Karpas-422 (cell line): ENCODE measurements at regions not wholly inside any gene's neighbourhood (a gene's known extent, or its start where the extent isn't known, plus 50 kb on each side); places are given as distances from the start of the nearest gene placed in this dataset.

Experiments used
- DNase-seq: peaks from one replicate; pipeline ENCODE4 v3.0.0-alpha.2; 2015
- H2AFZ ChIP-seq: fragments of 200-600 bp; sonication (generic); 2 replicates; pipeline ENCODE4 v1.6.1; 2014; ENCODE audit warnings: antibody characterized with exemption, low read length, mixed read lengths
- H3K27ac ChIP-seq: fragments of 200-600 bp; sonication (generic); 2 replicates; pipeline ENCODE4 v1.5.1; 2014; ENCODE audit warnings: mild to moderate bottlenecking, low read length, moderate library complexity
- H3K27me3 ChIP-seq: fragments of 200-600 bp; sonication (generic); 2 replicates; pipeline ENCODE4 v1.6.1; 2014; ENCODE audit warnings: low read length, mixed read lengths
- H3K36me3 ChIP-seq: fragments of 200-600 bp; sonication (generic); 2 replicates; pipeline ENCODE4 v1.6.1; 2014; ENCODE audit warnings: low read length, mixed read lengths; ENCODE audit not compliant: insufficient read depth
- H3K4me1 ChIP-seq: fragments of 200-600 bp; sonication (generic); 2 replicates; pipeline ENCODE4 v1.6.1; 2014; ENCODE audit warnings: mild to moderate bottlenecking, low read length, mixed read lengths
- H3K4me2 ChIP-seq: fragments of 200-600 bp; sonication (generic); 2 replicates; pipeline ENCODE4 v1.6.1; 2014; ENCODE audit warnings: low read length, low read depth, mild to moderate bottlenecking; ENCODE audit not compliant: poor library complexity, severe bottlenecking
- H3K4me3 ChIP-seq: fragments of 200-600 bp; sonication (generic); 2 replicates; pipeline ENCODE4 v1.5.1; 2014; ENCODE audit warnings: mild to moderate bottlenecking, antibody characterized with exemption, low read length, mixed read lengths
- H3K79me2 ChIP-seq: fragments of 200-600 bp; sonication (generic); 2 replicates; pipeline ENCODE4 v1.6.1; 2014; ENCODE audit warnings: mild to moderate bottlenecking, low read length, mixed read lengths
- H3K9ac ChIP-seq: fragments of 200-600 bp; sonication (generic); 2 replicates; pipeline ENCODE4 v1.6.0; 2014; ENCODE audit warnings: low read length
- H3K9me2 ChIP-seq: fragments of 200-600 bp; sonication (generic), shearing (Covaris generic); replicated peaks from 2 replicates; pipeline ENCODE4 v1.6.0; 2014; ENCODE audit warnings: mild to moderate bottlenecking, low read length, moderate library complexity; ENCODE audit not compliant: insufficient read depth
- H3K9me3 ChIP-seq: fragments of 300-700, 200-600 bp; sonication (generic); 2 replicates; pipeline ENCODE4 v1.6.1; 2014; ENCODE audit warnings: low read length, mixed read lengths
- H4K20me1 ChIP-seq: fragments of 200-600 bp; sonication (generic); 2 replicates; pipeline ENCODE4 v1.6.1; 2014; ENCODE audit warnings: mild to moderate bottlenecking, antibody characterized with exemption, low read length, low read depth; ENCODE audit not compliant: insufficient read depth

GRCh38 chr22:22048981-22049531, 66.5 kb upstream of the TOP3B start:
- Histone ChIP-seq H3K27ac (peak overlapping the region; percentile 97), H3K79me2 (peaks cover 5% of the 10 kb centered on the region; the same call in 1 of the 2 replicates), H4K20me1 (no peaks in the 10 kb centered on the region), H3K36me3 (no peaks in the 10 kb centered on the region), H2AFZ (peak overlapping the region; percentile 86), H3K9me3 (no peaks in the 10 kb centered on the region), H3K4me3 (peak overlapping the region; percentile 29), H3K9me2 (no peaks in the 10 kb centered on the region), H3K27me3 (no peaks in the 10 kb centered on the region), H3K4me1 (peaks cover 56% of the 10 kb centered on the region), H3K9ac (peak overlapping the region; percentile 45), H3K4me2 (peak overlapping the region; percentile 50)
- DNase-seq: peak; percentile 56

- Histone ChIP-seq H2AFZ (peak overlapping the region; percentile 86; the same call in 1 of the 2 replicates), H3K27ac (peak overlapping the region; percentile 97), H4K20me1 (no peaks in the 10 kb centered on the region), H3K27me3 (no peaks in the 10 kb centered on the region), H3K4me3 (no peak overlapping the region), H3K79me2 (peaks cover 9% of the 10 kb centered on the region; the same call in 1 of the 2 replicates), H3K9me2 (no peaks in the 10 kb centered on the region), H3K36me3 (no peaks in the 10 kb centered on the region), H3K4me1 (peaks cover 62% of the 10 kb centered on the region), H3K4me2 (peak overlapping the region; percentile 50), H3K9ac (peak overlapping the region; percentile 40; the same call in 1 of the 2 replicates), H3K9me3 (no peaks in the 10 kb centered on the region)
- DNase-seq: no peak
Observed at GRCh38 chr22:22048318-22048942, 65.8 kb upstream of the TOP3B start.

DNA sequence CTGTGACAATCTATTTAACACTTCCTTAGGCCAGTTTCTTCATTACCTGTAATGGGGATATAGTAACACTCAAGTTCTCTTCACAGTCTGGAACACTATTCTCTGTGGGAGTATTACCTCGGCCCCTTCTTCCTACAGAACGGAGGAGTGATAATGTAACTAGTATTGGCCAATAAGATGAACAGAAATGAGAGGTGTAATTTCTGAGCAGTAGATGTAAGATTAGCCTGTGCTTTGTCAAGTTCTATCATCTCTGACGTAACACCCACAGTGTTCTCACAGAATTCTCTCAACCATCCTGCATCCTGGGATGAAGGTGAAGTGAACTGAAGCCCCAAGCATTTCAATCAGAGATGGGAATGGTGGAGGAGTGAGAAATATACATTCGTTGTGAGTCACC, 65.2 kb upstream of the TOP3B start:
- H3K9me3 ChIP-seq: no peaks in the 10 kb centered on the region
- H3K27me3 ChIP-seq: no peaks in the 10 kb centered on the region
- no peaks in the 10 kb centered on the region for H4K20me1 ChIP-seq
- peak; percentile 62 for DNase-seq
- H3K79me2 ChIP-seq: peaks cover 11% of the 10 kb centered on the region; the same call in 1 of the 2 replicates
- peak overlapping the region; percentile 51 for H3K9ac ChIP-seq
- peak overlapping the region; percentile 67 for H3K4me3 ChIP-seq
- H2AFZ ChIP-seq: peak overlapping the region; percentile 92
- peaks cover 68% of the 10 kb centered on the region for H3K4me1 ChIP-seq
- peak overlapping the region; percentile 97 for H3K27ac ChIP-seq
- H3K36me3 ChIP-seq: no peaks in the 10 kb centered on the region
- H3K4me2 ChIP-seq: peak overlapping the region; percentile 85
- no peaks in the 10 kb centered on the region for H3K9me2 ChIP-seq

- H3K4me1 ChIP-seq: peaks cover 73% of the 10 kb centered on the region
- no peaks in the 10 kb centered on the region for H3K9me2 ChIP-seq
- H3K27ac ChIP-seq: peak overlapping the region; percentile 97
- H3K9me3 ChIP-seq: no peaks in the 10 kb centered on the region
- H3K9ac ChIP-seq: peak overlapping the region; percentile 70
- H3K4me3 ChIP-seq: peak overlapping the region; percentile 67
- H3K36me3 ChIP-seq: no peaks in the 10 kb centered on the region
- H4K20me1 ChIP-seq: no peaks in the 10 kb centered on the region
- no peak overlapping the region for H2AFZ ChIP-seq
- peaks cover 11% of the 10 kb centered on the region; the same call in 1 of the 2 replicates for H3K79me2 ChIP-seq
- peak; percentile 90 for DNase-seq
- peak overlapping the region; percentile 85 for H3K4me2 ChIP-seq
- H3K27me3 ChIP-seq: no peaks in the 10 kb centered on the region
Observed at GRCh38 chr22:22047266-22047665, 64.7 kb upstream of the TOP3B start.

- H3K4me2 ChIP-seq: peak overlapping the region; percentile 85
- H3K9me3 ChIP-seq: no peaks in the 10 kb centered on the region
- 0 out of 2 replicates have a peak overlapping the region, but pooled peaks have one; percentile 9 for H2AFZ ChIP-seq
- H3K79me2 ChIP-seq: peaks cover 15% of the 10 kb centered on the region; the same call in 1 of the 2 replicates
- no peaks in the 10 kb centered on the region for H4K20me1 ChIP-seq
- H3K9ac ChIP-seq: peak overlapping the region; percentile 70
- H3K36me3 ChIP-seq: no peaks in the 10 kb centered on the region
- H3K27ac ChIP-seq: peak overlapping the region; percentile 97
- peaks cover 82% of the 10 kb centered on the region for H3K4me1 ChIP-seq
- no peaks in the 10 kb centered on the region for H3K9me2 ChIP-seq
- H3K4me3 ChIP-seq: peak overlapping the region; percentile 67
- H3K27me3 ChIP-seq: no peaks in the 10 kb centered on the region
- peak; percentile 87 for DNase-seq
Observed at GRCh38 chr22:22046370-22046769, 63.8 kb upstream of the TOP3B start.

DNA sequence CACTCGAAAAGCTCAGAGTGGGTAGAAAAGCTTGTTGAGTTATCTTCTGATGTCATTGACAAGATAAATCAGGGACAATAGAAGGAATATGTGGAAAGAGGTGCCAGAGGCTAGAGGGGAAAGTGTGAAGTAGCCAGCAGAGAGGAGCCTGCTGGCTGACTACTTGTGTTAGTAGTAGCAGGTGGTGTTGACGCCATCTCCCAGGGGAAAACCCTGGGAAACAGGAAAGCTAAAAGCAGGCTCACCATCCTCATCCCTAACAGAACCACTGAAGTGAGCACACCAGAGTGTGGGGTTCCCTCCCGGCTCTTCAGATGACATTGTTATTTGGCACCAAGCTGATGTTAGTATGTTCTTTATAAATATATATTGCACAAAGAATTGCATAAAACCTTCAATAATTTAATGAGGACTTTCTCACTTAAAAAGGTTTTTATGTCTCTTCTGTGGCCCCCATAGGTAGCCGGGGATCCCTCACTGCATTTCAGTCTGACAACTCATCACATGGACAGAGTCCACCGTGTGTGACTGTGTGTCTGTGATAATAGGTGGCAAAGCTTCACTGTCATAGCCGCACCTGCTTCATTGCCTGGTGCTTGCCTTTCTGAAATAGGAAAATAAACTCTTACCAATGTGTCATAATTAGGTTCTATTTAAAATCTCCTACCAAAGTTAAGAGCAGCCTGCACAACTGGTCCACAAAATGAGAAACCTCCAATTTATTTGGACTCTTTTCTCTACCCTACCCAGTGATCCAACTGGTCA, 63.2 kb upstream of the TOP3B start:
- H3K36me3 ChIP-seq: no peaks in the 10 kb centered on the region
- H3K9ac ChIP-seq: peak overlapping the region; percentile 70
- no peaks in the 10 kb centered on the region for H4K20me1 ChIP-seq
- peak overlapping the region; percentile 97 for H3K27ac ChIP-seq
- peak; percentile 73 for DNase-seq
- no peaks in the 10 kb centered on the region for H3K27me3 ChIP-seq
- 0 out of 2 replicates have a peak overlapping the region, but pooled peaks have one; percentile 9 for H2AFZ ChIP-seq
- H3K9me3 ChIP-seq: no peaks in the 10 kb centered on the region
- H3K4me3 ChIP-seq: peak overlapping the region; percentile 67
- peaks cover 89% of the 10 kb centered on the region for H3K4me1 ChIP-seq
- H3K9me2 ChIP-seq: no peaks in the 10 kb centered on the region
- peak overlapping the region; percentile 85 for H3K4me2 ChIP-seq
- H3K79me2 ChIP-seq: peaks cover 15% of the 10 kb centered on the region; the same call in 1 of the 2 replicates

DNA sequence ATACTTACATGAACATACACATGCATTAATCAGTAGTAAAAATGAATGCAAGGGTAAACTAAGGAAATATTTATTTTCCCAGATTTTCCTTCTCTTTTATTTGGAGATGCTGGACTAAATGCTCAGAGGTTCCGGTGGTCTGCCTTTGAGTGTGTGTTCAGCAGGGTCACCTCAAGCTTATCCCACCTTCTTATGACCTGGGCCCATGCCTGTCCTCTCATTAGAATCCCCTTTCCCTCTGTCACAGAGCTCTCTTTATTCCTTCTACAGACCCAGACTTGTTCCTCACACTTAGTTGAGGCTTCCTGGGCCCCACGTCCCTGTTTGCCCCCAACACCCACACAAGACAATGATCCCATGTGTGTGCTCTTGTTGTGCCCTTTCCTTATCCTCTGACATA, 61.6 kb upstream of the TOP3B start:
- no peaks in the 10 kb centered on the region for H3K36me3 ChIP-seq
- no peaks in the 10 kb centered on the region for H3K27me3 ChIP-seq
- H3K4me3 ChIP-seq: peak overlapping the region; percentile 67
- H3K27ac ChIP-seq: peak overlapping the region; percentile 97
- peak overlapping the region; percentile 85 for H3K4me2 ChIP-seq
- no peak overlapping the region for H2AFZ ChIP-seq
- H3K9me2 ChIP-seq: no peaks in the 10 kb centered on the region
- H3K79me2 ChIP-seq: peaks cover 26% of the 10 kb centered on the region; the same call in 1 of the 2 replicates
- peaks cover 93% of the 10 kb centered on the region for H3K4me1 ChIP-seq
- no peaks in the 10 kb centered on the region for H4K20me1 ChIP-seq
- peak overlapping the region; percentile 84 for H3K9ac ChIP-seq
- peak; percentile 51 for DNase-seq
- no peaks in the 10 kb centered on the region for H3K9me3 ChIP-seq
